ENCODE measurements at regions not wholly inside any gene's neighbourhood (a gene's known extent, or its start where the extent isn't known, plus 50 kb on each side); places are given as distances from the start of the nearest gene placed in this dataset.
"Not testable (repeated sequence)": the region's sequence is repeated elsewhere in the genome, so short reads cannot be mapped to it uniquely, and the experiment has no call there.

GRCh38 chr3:89877230-89877629 is 769.8 kb downstream of the EPHA3 start:
- DNase-seq (no peak), ATAC-seq (ENCODE audit: low read depth in 2 of 2) (no peak)
- Mint-ChIP-seq H3K4me3 (no peak overlapping the region), H3K27ac (no peak overlapping the region), H3K27me3 (no peaks in the 10 kb centered on the region), H3K36me3 (no peaks in the 10 kb centered on the region), H3K9me3 (peaks cover 0 to 24% (median 11%) of the 10 kb centered on the region in 7 donors), H3K4me1 (no peaks in the 10 kb centered on the region)
- Histone ChIP-seq H3K27me3 (ENCODE audit: control insufficient read depth, insufficient read depth, low read length) (no peaks in the 10 kb centered on the region), H3K9me3 (ENCODE audit: control insufficient read depth in 2 of 2, low read length in 2 of 2) (peaks cover 2 to 16% of the 10 kb centered on the region in 2 experiments), H3K27ac (ENCODE audit: insufficient read depth, low read length, poor library complexity, severe bottlenecking) (no peak overlapping the region), H3K4me3 (ENCODE audit: low read depth, low read length) (no peak overlapping the region), H3K36me3 (ENCODE audit: control insufficient read depth, insufficient read depth, low read length) (no peaks in the 10 kb centered on the region), H3K4me1 (ENCODE audit: control insufficient read depth, insufficient read depth, low read length, poor library complexity, severe bottlenecking) (no peaks in the 10 kb centered on the region)

GRCh38 chr3:89889386-89889785 is 782.0 kb downstream of the EPHA3 start:
- no peaks in the 10 kb centered on the region for H3K4me1 Mint-ChIP-seq
- no peak overlapping the region for H3K4me3 Mint-ChIP-seq
- DNase-seq (no peak), ATAC-seq (ENCODE audit: low read depth in 2 of 2) (no peak)
- no peaks in the 10 kb centered on the region for H3K36me3 ChIP-seq (ENCODE audit: control insufficient read depth, insufficient read depth, low read length)
- H3K27me3 ChIP-seq (ENCODE audit: control insufficient read depth, insufficient read depth, low read length): no peaks in the 10 kb centered on the region
- no peaks in the 10 kb centered on the region for H3K36me3 Mint-ChIP-seq
- H3K4me3 ChIP-seq (ENCODE audit: low read depth, low read length): no peak overlapping the region
- H3K9me3 ChIP-seq (ENCODE audit: control insufficient read depth in 2 of 2, low read length in 2 of 2): peaks cover 2 to 8% of the 10 kb centered on the region in 2 experiments
- H3K27ac Mint-ChIP-seq: no peak overlapping the region
- H3K27me3 Mint-ChIP-seq: no peaks in the 10 kb centered on the region
- H3K27ac ChIP-seq (ENCODE audit: insufficient read depth, low read length, poor library complexity, severe bottlenecking): no peak overlapping the region
- peaks cover 0 to 6% (median 3%) of the 10 kb centered on the region in 7 donors for H3K9me3 Mint-ChIP-seq
- no peaks in the 10 kb centered on the region for H3K4me1 ChIP-seq (ENCODE audit: control insufficient read depth, insufficient read depth, low read length, poor library complexity, severe bottlenecking)

GRCh38 chr3:89908711-89909213 is 801.3 kb downstream of the EPHA3 start:
- no peaks in the 10 kb centered on the region for H3K4me1 ChIP-seq (ENCODE audit: control insufficient read depth, insufficient read depth, low read length, poor library complexity, severe bottlenecking)
- H3K4me3 ChIP-seq (ENCODE audit: low read depth, low read length): no peak overlapping the region
- peaks cover 3 to 18% (median 5%) of the 10 kb centered on the region in 7 donors for H3K9me3 Mint-ChIP-seq
- no peaks in the 10 kb centered on the region for H3K36me3 Mint-ChIP-seq
- H3K27me3 Mint-ChIP-seq: no peaks in the 10 kb centered on the region
- H3K9me3 ChIP-seq (ENCODE audit: control insufficient read depth in 2 of 2, low read length in 2 of 2): peaks cover 2 to 5% of the 10 kb centered on the region in 2 experiments
- H3K36me3 ChIP-seq (ENCODE audit: control insufficient read depth, insufficient read depth, low read length): no peaks in the 10 kb centered on the region
- no peak overlapping the region for H3K27ac Mint-ChIP-seq
- no peak overlapping the region for H3K27ac ChIP-seq (ENCODE audit: insufficient read depth, low read length, poor library complexity, severe bottlenecking)
- ATAC-seq (ENCODE audit: low read depth in 2 of 2) (no peak), DNase-seq (no peak)
- no peaks in the 10 kb centered on the region for H3K4me1 Mint-ChIP-seq
- no peaks in the 10 kb centered on the region for H3K27me3 ChIP-seq (ENCODE audit: control insufficient read depth, insufficient read depth, low read length)
- no peak overlapping the region for H3K4me3 Mint-ChIP-seq

- Mint-ChIP-seq H3K4me1 (no peaks in the 10 kb centered on the region), H3K27me3 (no peaks in the 10 kb centered on the region), H3K36me3 (no peaks in the 10 kb centered on the region), H3K9me3 (peaks cover 0 to 14% (median 2%) of the 10 kb centered on the region in 7 donors), H3K4me3 (no peak overlapping the region), H3K27ac (no peak overlapping the region)
- ATAC-seq (ENCODE audit: low read depth in 2 of 2): no peak
- Histone ChIP-seq H3K27ac (ENCODE audit: insufficient read depth, low read length, poor library complexity, severe bottlenecking) (no peak overlapping the region), H3K27me3 (ENCODE audit: control insufficient read depth, insufficient read depth, low read length) (no peaks in the 10 kb centered on the region), H3K9me3 (ENCODE audit: control insufficient read depth in 2 of 2, low read length in 2 of 2) (peaks cover 2 to 11% of the 10 kb centered on the region in 2 experiments), H3K36me3 (ENCODE audit: control insufficient read depth, insufficient read depth, low read length) (no peaks in the 10 kb centered on the region), H3K4me3 (ENCODE audit: low read depth, low read length) (no peak overlapping the region), H3K4me1 (ENCODE audit: control insufficient read depth, insufficient read depth, low read length, poor library complexity, severe bottlenecking) (no peaks in the 10 kb centered on the region)
- DNase-seq: no peak
Measured at GRCh38 chr3:89912031-89912430, 804.6 kb downstream of the EPHA3 start.

GRCh38 chr3:89923921-89924610 is 816.6 kb downstream of the EPHA3 start:
- DNase-seq: no peak
- Mint-ChIP-seq H3K4me3 (no peak overlapping the region), H3K4me1 (no peaks in the 10 kb centered on the region), H3K27ac (no peak overlapping the region), H3K36me3 (no peaks in the 10 kb centered on the region), H3K9me3 (peaks cover 0 to 15% (median 3%) of the 10 kb centered on the region in 7 donors), H3K27me3 (no peaks in the 10 kb centered on the region)
- Histone ChIP-seq H3K4me1 (ENCODE audit: control insufficient read depth, insufficient read depth, low read length, poor library complexity, severe bottlenecking) (no peaks in the 10 kb centered on the region), H3K27ac (ENCODE audit: insufficient read depth, low read length, poor library complexity, severe bottlenecking) (no peak overlapping the region), H3K9me3 (ENCODE audit: control insufficient read depth in 2 of 2, low read length in 2 of 2) (peaks cover 0 to 1% of the 10 kb centered on the region in 2 experiments), H3K27me3 (ENCODE audit: control insufficient read depth, insufficient read depth, low read length) (no peaks in the 10 kb centered on the region), H3K4me3 (ENCODE audit: low read depth, low read length) (no peak overlapping the region), H3K36me3 (ENCODE audit: control insufficient read depth, insufficient read depth, low read length) (no peaks in the 10 kb centered on the region)
- ATAC-seq (ENCODE audit: low read depth in 2 of 2): no peak

- Histone ChIP-seq H3K4me1 (ENCODE audit: control insufficient read depth, insufficient read depth, low read length, poor library complexity, severe bottlenecking) (no peaks in the 10 kb centered on the region), H3K4me3 (ENCODE audit: low read depth, low read length) (no peak overlapping the region), H3K9me3 (ENCODE audit: control insufficient read depth in 2 of 2, low read length in 2 of 2) (no peaks in the 10 kb centered on the region), H3K36me3 (ENCODE audit: control insufficient read depth, insufficient read depth, low read length) (no peaks in the 10 kb centered on the region), H3K27me3 (ENCODE audit: control insufficient read depth, insufficient read depth, low read length) (no peaks in the 10 kb centered on the region), H3K27ac (ENCODE audit: insufficient read depth, low read length, poor library complexity, severe bottlenecking) (no peak overlapping the region)
- Mint-ChIP-seq H3K9me3 (peaks cover 0 to 16% (median 4%) of the 10 kb centered on the region in 7 donors), H3K27ac (no peak overlapping the region), H3K4me1 (no peaks in the 10 kb centered on the region), H3K36me3 (no peaks in the 10 kb centered on the region), H3K27me3 (no peaks in the 10 kb centered on the region), H3K4me3 (no peak overlapping the region)
- DNase-seq (no peak), ATAC-seq (ENCODE audit: low read depth in 2 of 2) (no peak)
Measured at GRCh38 chr3:89925976-89926375, 818.6 kb downstream of the EPHA3 start.

GRCh38 chr3:89932882-89933281 is 825.5 kb downstream of the EPHA3 start:
- Histone ChIP-seq H3K4me1 (ENCODE audit: control insufficient read depth, insufficient read depth, low read length, poor library complexity, severe bottlenecking) (no peaks in the 10 kb centered on the region), H3K27me3 (ENCODE audit: control insufficient read depth, insufficient read depth, low read length) (no peaks in the 10 kb centered on the region), H3K9me3 (ENCODE audit: control insufficient read depth in 2 of 2, low read length in 2 of 2) (peaks cover 2 to 9% of the 10 kb centered on the region in 2 experiments), H3K4me3 (ENCODE audit: low read depth, low read length) (no peak overlapping the region), H3K27ac (ENCODE audit: insufficient read depth, low read length, poor library complexity, severe bottlenecking) (no peak overlapping the region), H3K36me3 (ENCODE audit: control insufficient read depth, insufficient read depth, low read length) (no peaks in the 10 kb centered on the region)
- Mint-ChIP-seq H3K4me3 (no peak overlapping the region), H3K9me3 (peaks cover 0 to 14% (median 6%) of the 10 kb centered on the region in 7 donors), H3K27me3 (no peaks in the 10 kb centered on the region), H3K36me3 (no peaks in the 10 kb centered on the region), H3K4me1 (no peaks in the 10 kb centered on the region), H3K27ac (no peak overlapping the region)
- no peak for DNase-seq
- no peak for ATAC-seq (ENCODE audit: low read depth in 2 of 2)

GRCh38 chr3:89944461-89944860 is 837.0 kb downstream of the EPHA3 start:
- not testable (repeated sequence) for H3K36me3 ChIP-seq (ENCODE audit: control insufficient read depth, insufficient read depth, low read length); H3K36me3 Mint-ChIP-seq; DNase-seq; H3K4me1 Mint-ChIP-seq; ATAC-seq (ENCODE audit: low read depth in 2 of 2); H3K27me3 ChIP-seq (ENCODE audit: control insufficient read depth, insufficient read depth, low read length); H3K9me3 ChIP-seq (ENCODE audit: control insufficient read depth in 2 of 2, low read length in 2 of 2); H3K4me3 ChIP-seq (ENCODE audit: low read depth, low read length); H3K27me3 Mint-ChIP-seq; H3K4me1 ChIP-seq (ENCODE audit: control insufficient read depth, insufficient read depth, low read length, poor library complexity, severe bottlenecking); H3K27ac Mint-ChIP-seq; H3K4me3 Mint-ChIP-seq; H3K27ac ChIP-seq (ENCODE audit: insufficient read depth, low read length, poor library complexity, severe bottlenecking)
- peaks cover 0 to 13% (median 5%) of the 10 kb centered on the region in 7 donors for H3K9me3 Mint-ChIP-seq

Measured in CD4-positive, CD25-positive, alpha-beta regulatory T cell (primary cell).